Heart left ventricle (tissue), 13 donors: ENCODE measurements at regions not wholly inside any gene's neighbourhood (a gene's known extent, or its start where the extent isn't known, plus 50 kb on each side); places are given as distances from the start of the nearest gene placed in this dataset.

Experiments
- CTCF ChIP-seq, 12 donors: fragments of 200-600 bp; sonication (generic) in 4 of 12; IDR thresholded peaks; one replicate each; pipeline versions ENCODE4 v1.5.0 to v1.8.0; 2018 to 2022; ENCODE audit warnings: antibody characterized with exemption in 12 of 12, mild to moderate bottlenecking in 5 of 12
- POLR2A ChIP-seq, 2 donors: fragments of 450-650 bp; IDR thresholded peaks; one replicate each; pipeline ENCODE4 v1.6.1; 2017; ENCODE audit warnings: antibody characterized with exemption in 2 of 2, mild to moderate bottlenecking in 2 of 2, moderate library complexity in 2 of 2
- donor health status: ischemic (EF 13 %, LVEDD 7.1; RV severe dilation, severe dysfunction).
- donor health status: DM: no; HTN: yes; CAD: no.
- donor health status: DM: no; HTN: no; CAD: no.
- donor health status: ischemic (EF 25% LVEDD 6.9; RV normal size, moderate dysfunction).
- donor health status: ischemic (EF 25% LVEDD 5.7; RV mildly dilated, moderate dysfunction).
- donor health status: ischemic (EF 35%, LVEDD 5.7; RV mildly dilated, moderate dysfunction).
- donor health status: nonischemic (EF 11% LVEDD 7.7; RV severe dilation, severe dysfunction).
- donor health status: DM: yes; HTN: yes; CAD: no.
- donor health status: PGD.
- donor health status: ischemic (EF 29% LVEDD 5.4; RV normal size, mild dysfunction).
- donor health status: nonischemic (EF 23%, LVEDD 6.1; RV moderate dilation, normal function).

- no peak for TF ChIP-seq CTCF (IDR thresholded peaks at IDR 0.05)
- TF ChIP-seq POLR2A (IDR thresholded peaks at IDR 0.05) = no peak
Observed at GRCh38 chr21:39119891-39120290, 63.4 kb downstream of the PSMG1 start.
